A673 (cell line): ENCODE measurements at regions not wholly inside any gene's neighbourhood (a gene's known extent, or its start where the extent isn't known, plus 50 kb on each side); places are given as distances from the start of the nearest gene placed in this dataset.
A peak's percentile ranks its signal among the peaks of the same experiment; 100 is the strongest.

Source experiments
- BruUV-seq: library from RNA; stranded (reverse); fragments of 400-500 nt; replicated peaks from 2 replicates; lab custom pipeline; 2021; lab: Mats Ljungman, UMichigan
- CTCF ChIA-PET: fragments of 300-600 bp; sonication (Branson Sonifier 250); formaldehyde crosslinking; loops from one replicate; lab custom pipeline; 2022; ENCODE audit warnings: antibody characterized with exemption; lab: Charles Lee
- POLR2A ChIA-PET: fragments of 300-600 bp; sonication (Branson Sonifier 250); formaldehyde crosslinking; loops from one replicate; lab custom pipeline; 2022; ENCODE audit warnings: antibody characterized with exemption; ENCODE audit not compliant: low non-redundant PET; lab: Charles Lee
- DNase-seq: peaks from one replicate; pipeline ENCODE4 v3.0.0-alpha.2; 2015; ENCODE audit warnings: low spot score
- H3K27ac ChIP-seq: fragments of 200-600 bp; sonication (generic); 2 replicates; pipeline ENCODE4 v1.5.1; 2016; ENCODE audit warnings: mixed run types, low read depth, mild to moderate bottlenecking, mixed read lengths, antibody characterized with exemption, low read length; ENCODE audit not compliant: poor library complexity, severe bottlenecking
- H3K27me3 ChIP-seq: fragments of 200-600 bp; sonication (generic); replicated peaks from 2 replicates; pipeline ENCODE4 v1.6.1; 2017; ENCODE audit warnings: mixed run types, low read depth, mild to moderate bottlenecking, mixed read lengths, antibody characterized with exemption, low read length; ENCODE audit not compliant: insufficient read depth, poor library complexity
- H3K36me3 ChIP-seq: fragments of 200-600 bp; sonication (generic); 2 replicates; pipeline ENCODE4 v1.6.1; 2016; ENCODE audit warnings: mixed run types, mild to moderate bottlenecking, mixed read lengths, antibody characterized with exemption, low read length; ENCODE audit not compliant: insufficient read depth, poor library complexity, severe bottlenecking
- H3K4me1 ChIP-seq: fragments of 200-600 bp; sonication (generic); 2 replicates; pipeline ENCODE4 v1.6.1; 2017; ENCODE audit warnings: mixed run types, mild to moderate bottlenecking, mixed read lengths, antibody characterized with exemption, low read length; ENCODE audit not compliant: insufficient read depth, poor library complexity, severe bottlenecking
- H3K4me3 ChIP-seq: fragments of 200-600 bp; sonication (generic); 2 replicates; pipeline ENCODE4 v1.5.1; 2016; ENCODE audit warnings: low read depth, mixed run types, mild to moderate bottlenecking, mixed read lengths, low read length; ENCODE audit not compliant: poor library complexity, severe bottlenecking
- H3K9me3 ChIP-seq: fragments of 200-600 bp; sonication (generic); 2 replicates; pipeline ENCODE4 v1.6.1; 2016; ENCODE audit warnings: mixed run types, low read depth, mild to moderate bottlenecking, mixed read lengths, antibody characterized with exemption, low read length; ENCODE audit not compliant: poor library complexity, severe bottlenecking
- EZH2 ChIP-seq: fragments of 200-600 bp; sonication (generic); IDR thresholded peaks from 2 replicates; pipeline ENCODE4 v1.6.1; 2017; ENCODE audit warnings: borderline replicate concordance, low read depth, mild to moderate bottlenecking, mixed read lengths, antibody characterized with exemption, low read length; ENCODE audit not compliant: poor library complexity, severe bottlenecking
- intact Hi-C: fragments of 100-400 bp; cut with micrococcal nuclease; formaldehyde crosslinking; loops from one replicate; pipeline ENCODE4 v1.10.0; 2022; ENCODE audit not compliant: unreplicated experiment
- TF ChIP-seq, protein P1 (sequence below): fragments of 300-800, 200-600 bp; sonication (generic); conservative IDR thresholded peaks from 2 replicates; pipeline ENCODE4 v1.5.1; 2017; ENCODE audit warnings: low read depth, mild to moderate bottlenecking, antibody characterized with exemption, low read length, moderate library complexity, mixed read lengths

DNA sequence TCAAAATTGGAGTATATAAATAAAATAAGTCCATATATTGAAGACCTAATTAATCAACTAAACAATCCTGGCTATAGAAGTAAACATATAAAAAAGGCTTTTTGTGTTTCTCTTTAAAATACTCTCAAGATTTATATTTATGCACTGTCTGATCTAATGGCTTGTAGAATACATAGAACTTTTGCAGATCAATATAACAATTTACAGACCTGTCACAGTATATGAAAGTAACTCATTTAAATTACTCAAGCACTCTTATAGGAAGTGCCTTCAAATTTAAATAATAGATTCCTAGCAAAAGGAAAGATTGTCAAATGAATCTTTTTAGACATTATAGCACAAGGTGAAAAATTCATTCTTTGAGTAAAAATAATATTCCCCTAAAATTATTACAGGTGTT, 615.8 kb upstream of the RGS18 start:
- peaks cover under 1% of the 10 kb centered on the region for H3K9me3 ChIP-seq
- no peaks in the 10 kb centered on the region for H3K27me3 ChIP-seq
- TF ChIP-seq, protein P1, sequence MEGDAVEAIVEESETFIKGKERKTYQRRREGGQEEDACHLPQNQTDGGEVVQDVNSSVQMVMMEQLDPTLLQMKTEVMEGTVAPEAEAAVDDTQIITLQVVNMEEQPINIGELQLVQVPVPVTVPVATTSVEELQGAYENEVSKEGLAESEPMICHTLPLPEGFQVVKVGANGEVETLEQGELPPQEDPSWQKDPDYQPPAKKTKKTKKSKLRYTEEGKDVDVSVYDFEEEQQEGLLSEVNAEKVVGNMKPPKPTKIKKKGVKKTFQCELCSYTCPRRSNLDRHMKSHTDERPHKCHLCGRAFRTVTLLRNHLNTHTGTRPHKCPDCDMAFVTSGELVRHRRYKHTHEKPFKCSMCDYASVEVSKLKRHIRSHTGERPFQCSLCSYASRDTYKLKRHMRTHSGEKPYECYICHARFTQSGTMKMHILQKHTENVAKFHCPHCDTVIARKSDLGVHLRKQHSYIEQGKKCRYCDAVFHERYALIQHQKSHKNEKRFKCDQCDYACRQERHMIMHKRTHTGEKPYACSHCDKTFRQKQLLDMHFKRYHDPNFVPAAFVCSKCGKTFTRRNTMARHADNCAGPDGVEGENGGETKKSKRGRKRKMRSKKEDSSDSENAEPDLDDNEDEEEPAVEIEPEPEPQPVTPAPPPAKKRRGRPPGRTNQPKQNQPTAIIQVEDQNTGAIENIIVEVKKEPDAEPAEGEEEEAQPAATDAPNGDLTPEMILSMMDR, result no peak
- no peak for TF ChIP-seq EZH2
- no TSS peak for BruUV-seq
- POLR2A ChIA-PET, result no interaction called here
- H3K36me3 ChIP-seq, result no peaks in the 10 kb centered on the region
- CTCF ChIA-PET, result no interaction called here
- no peak overlapping the region for H3K4me3 ChIP-seq
- no peak for DNase-seq
- no peaks in the 10 kb centered on the region for H3K4me1 ChIP-seq
- H3K27ac ChIP-seq, result no peak overlapping the region
- intact Hi-C loops, result no loop called here

DNA sequence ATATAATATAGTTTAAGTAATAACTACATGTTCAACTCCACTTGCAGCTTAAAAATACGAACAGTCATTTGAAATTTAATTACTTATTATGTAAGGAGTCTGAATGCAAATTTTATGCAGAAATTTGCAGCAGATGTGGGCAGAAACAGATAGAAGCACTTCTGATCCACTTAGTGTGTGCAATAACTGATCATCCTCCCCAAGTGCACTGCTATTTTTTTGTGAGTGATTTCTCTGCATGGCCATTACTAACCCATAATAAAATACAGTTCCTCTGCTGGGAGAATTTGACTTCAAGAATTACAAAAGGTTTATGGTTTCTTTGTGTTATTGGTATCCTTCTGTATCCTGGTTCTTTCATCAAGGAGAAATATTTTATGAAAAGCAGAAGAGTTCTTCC, 611.5 kb upstream of the RGS18 start:
- intact Hi-C loops, result no loop called here
- POLR2A ChIA-PET, result no interaction called here
- H3K9me3 ChIP-seq, result no peaks in the 10 kb centered on the region
- H3K27ac ChIP-seq, result no peak overlapping the region
- H3K36me3 ChIP-seq, result no peaks in the 10 kb centered on the region
- peak; percentile 3 for DNase-seq
- H3K4me1 ChIP-seq, result no peaks in the 10 kb centered on the region
- H3K27me3 ChIP-seq, result no peaks in the 10 kb centered on the region
- CTCF ChIA-PET, result no interaction called here
- TF ChIP-seq, protein P1, result no peak
- TF ChIP-seq EZH2, result no peak
- H3K4me3 ChIP-seq, result no peak overlapping the region
- no TSS peak for BruUV-seq

DNA sequence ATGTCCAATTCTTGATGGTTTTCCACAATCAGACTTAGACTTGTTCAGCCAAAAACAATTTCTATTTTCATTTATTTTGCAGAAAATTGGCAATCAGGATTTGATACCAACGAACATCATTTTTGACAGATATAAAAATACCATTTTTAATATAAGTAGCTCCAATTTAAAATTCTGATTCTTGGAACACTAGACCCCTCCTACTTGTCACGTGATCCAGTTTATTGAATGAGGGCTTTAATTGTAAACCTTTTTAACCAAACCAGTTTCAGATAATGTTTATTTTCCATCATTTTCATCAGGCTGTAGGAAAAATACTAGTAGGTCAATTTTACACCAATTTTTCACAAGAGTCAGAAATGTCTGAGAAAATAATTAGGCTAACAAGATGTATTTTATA, 607.2 kb upstream of the RGS18 start:
- Histone ChIP-seq H3K9me3 (no peaks in the 10 kb centered on the region), H3K36me3 (no peaks in the 10 kb centered on the region), H3K27ac (no peak overlapping the region), H3K27me3 (no peaks in the 10 kb centered on the region), H3K4me1 (no peaks in the 10 kb centered on the region), H3K4me3 (no peak overlapping the region)
- no peak for DNase-seq
- ChIA-PET CTCF (no interaction called here), POLR2A (no interaction called here)
- TF ChIP-seq, protein P1, result no peak
- no peak for TF ChIP-seq EZH2
- BruUV-seq, result no TSS peak
- intact Hi-C loops, result no loop called here
